ENCODE measurements at regions not wholly inside any gene's neighbourhood (a gene's known extent, or its start where the extent isn't known, plus 50 kb on each side); places are given as distances from the start of the nearest gene placed in this dataset.

DNA sequence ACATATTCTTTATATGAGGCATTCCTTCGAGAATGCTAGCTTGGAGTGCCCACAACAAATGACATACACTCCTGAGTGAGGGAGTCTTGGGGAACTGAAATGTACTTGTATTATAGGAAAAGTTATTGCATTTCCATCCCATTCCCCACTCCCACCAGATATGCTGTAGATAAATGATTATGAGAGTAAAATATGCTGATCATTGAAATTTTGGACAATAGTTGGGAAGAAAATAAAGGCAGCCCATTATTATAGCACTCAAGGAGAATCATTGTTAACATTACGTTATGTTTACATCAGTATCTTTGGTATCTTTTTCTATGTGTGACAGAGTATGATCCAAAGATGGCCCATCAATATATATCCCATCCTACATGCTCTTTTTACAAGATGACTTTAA is 194.4 kb downstream of the GATA3 start:
- Mint-ChIP-seq H3K36me3 (ENCODE audit: low read depth) (no peaks in the 10 kb centered on the region), H3K4me1 (ENCODE audit: low read depth) (no peaks in the 10 kb centered on the region), H3K4me3 (no peak overlapping the region), H3K9me3 (peaks cover 10% of the 10 kb centered on the region), H3K27me3 (no peaks in the 10 kb centered on the region), H3K27ac (no peak overlapping the region)
- intact Hi-C loops (cut with micrococcal nuclease), result no loop called here

DNA sequence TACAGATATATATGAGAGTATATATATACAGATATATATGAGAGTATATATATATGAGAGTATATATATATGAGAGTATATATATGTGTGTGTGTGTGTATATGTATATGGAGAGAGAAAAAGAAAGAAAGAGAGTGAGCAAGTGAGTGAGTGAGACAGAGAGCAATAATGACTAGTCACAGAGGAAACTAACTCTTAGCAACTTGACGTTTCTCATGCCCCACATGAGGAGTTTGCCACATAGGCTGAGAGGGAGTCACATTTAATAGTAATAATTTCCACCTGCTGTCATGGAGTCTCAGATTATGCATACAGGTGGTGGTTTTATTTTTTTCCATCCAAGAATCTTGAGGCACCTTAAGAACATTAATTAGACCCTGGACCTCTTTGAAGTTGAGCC is 199.9 kb downstream of the GATA3 start:
- H3K36me3 Mint-ChIP-seq (ENCODE audit: low read depth), result no peaks in the 10 kb centered on the region
- no peak overlapping the region for H3K27ac Mint-ChIP-seq
- intact Hi-C loops (cut with micrococcal nuclease), result no loop called here
- no peaks in the 10 kb centered on the region for H3K4me1 Mint-ChIP-seq (ENCODE audit: low read depth)
- no peaks in the 10 kb centered on the region for H3K27me3 Mint-ChIP-seq
- H3K4me3 Mint-ChIP-seq, result no peak overlapping the region
- H3K9me3 Mint-ChIP-seq, result no peaks in the 10 kb centered on the region

DNA sequence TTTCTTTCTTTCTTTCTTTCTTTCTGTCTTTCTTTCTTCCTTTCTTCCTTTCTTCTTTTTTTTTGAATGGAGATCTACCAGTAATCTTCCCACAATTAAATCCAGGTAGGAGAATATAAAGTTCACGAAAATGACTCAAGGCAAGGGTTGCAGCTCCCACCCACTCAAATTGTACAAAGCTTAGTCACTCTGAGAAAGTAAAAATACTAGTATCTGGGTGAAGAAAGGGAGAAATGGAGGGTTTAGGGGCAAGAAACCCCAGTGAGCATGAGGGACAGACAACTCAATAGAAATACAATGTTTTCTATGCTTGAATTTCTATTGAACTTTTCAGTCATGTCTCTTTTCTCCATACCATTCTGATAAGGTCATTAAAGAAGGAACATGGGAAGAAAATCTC is 200.8 kb downstream of the GATA3 start:
- H3K4me1 Mint-ChIP-seq (ENCODE audit: low read depth), result no peaks in the 10 kb centered on the region
- H3K9me3 Mint-ChIP-seq, result no peaks in the 10 kb centered on the region
- no peak overlapping the region for H3K27ac Mint-ChIP-seq
- H3K4me3 Mint-ChIP-seq, result no peak overlapping the region
- no peaks in the 10 kb centered on the region for H3K27me3 Mint-ChIP-seq
- no peaks in the 10 kb centered on the region for H3K36me3 Mint-ChIP-seq (ENCODE audit: low read depth)
- intact Hi-C loops (cut with micrococcal nuclease), result no loop called here

DNA sequence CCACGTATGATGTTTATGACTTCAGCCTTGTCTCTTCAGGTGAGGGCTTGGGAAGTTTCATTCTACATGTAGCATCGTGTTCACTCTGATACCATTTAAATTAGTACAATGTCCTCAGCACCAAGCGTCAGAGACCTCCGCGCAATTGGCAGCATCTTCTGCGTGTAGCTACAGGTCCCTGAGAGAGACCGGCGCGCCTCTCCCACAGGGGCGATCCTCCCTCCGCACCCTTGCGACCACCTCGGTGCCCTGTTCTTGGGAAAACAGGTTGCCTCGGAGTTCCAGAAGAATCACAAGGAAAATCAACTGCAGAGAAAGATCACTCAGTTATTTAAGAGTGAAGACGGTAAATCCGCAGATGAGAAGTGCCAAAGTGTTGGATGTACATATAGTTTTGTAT is 206.2 kb downstream of the GATA3 start:
- Mint-ChIP-seq H3K4me3 (no peak overlapping the region), H3K4me1 (ENCODE audit: low read depth) (no peaks in the 10 kb centered on the region), H3K27me3 (no peaks in the 10 kb centered on the region), H3K9me3 (no peaks in the 10 kb centered on the region), H3K27ac (no peak overlapping the region), H3K36me3 (ENCODE audit: low read depth) (no peaks in the 10 kb centered on the region)
- intact Hi-C loops (cut with micrococcal nuclease), result no loop called here

DNA sequence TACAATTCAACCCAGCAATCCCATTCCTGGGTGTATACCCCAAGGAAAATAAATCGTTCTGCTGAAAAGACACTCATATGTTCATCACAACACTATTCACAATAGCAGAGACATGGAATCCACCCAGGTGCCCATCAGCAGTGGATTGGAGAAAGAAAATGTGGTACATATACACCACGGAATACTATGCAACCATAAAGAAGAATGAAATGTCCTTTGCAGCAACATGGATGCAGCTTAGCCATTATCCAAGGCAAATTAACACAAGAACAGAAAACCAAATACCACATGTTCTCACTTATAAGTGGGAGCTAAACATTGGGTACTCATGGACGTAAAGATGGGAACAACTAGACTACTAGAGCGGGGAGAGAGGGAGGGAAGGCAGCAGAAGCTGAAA is 207.8 kb downstream of the GATA3 start:
- Mint-ChIP-seq H3K4me1 (ENCODE audit: low read depth) (no peaks in the 10 kb centered on the region), H3K27me3 (no peaks in the 10 kb centered on the region), H3K27ac (no peak overlapping the region), H3K9me3 (no peaks in the 10 kb centered on the region), H3K4me3 (no peak overlapping the region), H3K36me3 (ENCODE audit: low read depth) (no peaks in the 10 kb centered on the region)
- intact Hi-C loops (cut with micrococcal nuclease), result no loop called here

DNA sequence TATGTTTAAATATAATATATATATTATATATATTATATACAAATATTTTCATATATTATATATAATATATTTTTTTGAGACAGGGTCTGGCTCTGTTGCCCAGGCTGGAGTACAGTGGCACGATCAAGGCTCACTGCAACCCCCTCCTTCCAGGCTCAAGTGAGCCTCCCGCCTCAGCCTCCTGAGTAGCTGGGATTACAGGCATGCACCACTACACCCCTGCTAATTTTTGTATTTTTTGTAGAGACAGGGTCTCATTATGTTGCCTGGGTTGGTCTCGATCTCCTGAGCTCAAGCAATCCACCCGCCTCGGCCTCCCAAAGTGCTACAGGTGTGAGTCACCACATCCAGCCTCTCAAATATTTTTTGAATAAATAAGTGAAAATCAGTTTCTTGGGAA is 215.5 kb downstream of the GATA3 start:
- H3K36me3 Mint-ChIP-seq (ENCODE audit: low read depth), result no peaks in the 10 kb centered on the region
- H3K4me3 Mint-ChIP-seq, result no peak overlapping the region
- no peaks in the 10 kb centered on the region for H3K27me3 Mint-ChIP-seq

DNA sequence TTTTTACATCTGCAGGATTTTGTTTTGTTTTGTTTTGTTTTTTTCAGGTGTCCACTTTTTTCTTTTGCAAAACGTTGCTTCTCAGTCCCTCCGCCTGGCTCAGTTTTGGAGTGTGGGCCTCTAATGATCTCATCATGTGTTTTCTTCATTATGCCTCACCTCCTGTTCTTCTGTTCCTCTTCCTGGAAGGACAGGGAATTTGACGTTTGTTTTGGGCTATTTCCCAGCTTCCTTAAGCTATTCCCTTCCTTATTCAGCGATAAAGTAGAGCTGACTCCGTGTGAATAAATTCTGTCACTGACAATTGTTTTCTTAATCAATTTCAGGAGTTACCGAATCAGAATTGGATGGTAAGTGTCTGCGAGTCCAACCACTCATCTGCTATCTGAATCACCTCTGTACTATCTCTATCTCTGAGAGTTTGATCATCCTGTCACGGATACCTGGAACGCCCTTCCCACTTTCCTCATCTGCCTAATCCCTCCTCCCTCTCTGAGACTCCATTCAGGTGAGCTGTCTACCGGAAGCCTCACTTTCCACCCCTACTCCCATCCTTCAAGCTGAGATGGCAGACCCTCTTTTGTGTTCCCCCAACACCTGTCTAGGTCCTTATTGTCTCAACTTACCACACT is 218.4 kb downstream of the GATA3 start:
- no peak overlapping the region for H3K4me3 Mint-ChIP-seq

More for the DNA sequence above, 215.5 kb downstream of the GATA3 start:
- no peaks in the 10 kb centered on the region for H3K9me3 Mint-ChIP-seq
- no peaks in the 10 kb centered on the region for H3K4me1 Mint-ChIP-seq (ENCODE audit: low read depth)
- intact Hi-C loops (cut with micrococcal nuclease), result no loop called here
- H3K27ac Mint-ChIP-seq, result no peak overlapping the region

DNA sequence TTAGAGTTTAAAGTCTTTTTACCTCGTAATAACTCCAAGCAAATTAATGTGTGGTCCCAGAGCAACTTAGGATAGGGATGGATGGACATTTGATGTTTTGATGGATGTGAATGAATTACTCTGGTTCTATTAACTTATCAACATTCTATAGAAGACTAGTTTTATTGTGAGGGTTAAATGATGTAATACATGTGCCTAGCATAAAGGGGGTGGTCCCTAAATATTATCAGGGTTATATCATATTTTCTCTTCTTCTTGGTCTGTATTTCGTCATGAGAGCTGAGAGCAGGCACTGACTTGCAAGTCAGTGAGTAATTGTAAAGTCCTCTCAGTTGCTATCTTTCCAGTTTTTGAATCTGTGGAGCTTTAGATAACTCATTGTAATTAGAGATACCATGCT is 219.3 kb downstream of the GATA3 start:
- Mint-ChIP-seq H3K4me3 (no peak overlapping the region), H3K4me1 (ENCODE audit: low read depth) (no peaks in the 10 kb centered on the region), H3K9me3 (no peaks in the 10 kb centered on the region), H3K36me3 (ENCODE audit: low read depth) (no peaks in the 10 kb centered on the region), H3K27ac (no peak overlapping the region), H3K27me3 (no peaks in the 10 kb centered on the region)
- intact Hi-C loops (cut with micrococcal nuclease), result no loop called here

More for the DNA sequence above, 218.4 kb downstream of the GATA3 start:
- no peaks in the 10 kb centered on the region for H3K36me3 Mint-ChIP-seq (ENCODE audit: low read depth)
- intact Hi-C loops (cut with micrococcal nuclease), result no loop called here
- H3K9me3 Mint-ChIP-seq, result no peaks in the 10 kb centered on the region
- no peaks in the 10 kb centered on the region for H3K27me3 Mint-ChIP-seq
- H3K4me1 Mint-ChIP-seq (ENCODE audit: low read depth), result no peaks in the 10 kb centered on the region
- no peak overlapping the region for H3K27ac Mint-ChIP-seq

DNA sequence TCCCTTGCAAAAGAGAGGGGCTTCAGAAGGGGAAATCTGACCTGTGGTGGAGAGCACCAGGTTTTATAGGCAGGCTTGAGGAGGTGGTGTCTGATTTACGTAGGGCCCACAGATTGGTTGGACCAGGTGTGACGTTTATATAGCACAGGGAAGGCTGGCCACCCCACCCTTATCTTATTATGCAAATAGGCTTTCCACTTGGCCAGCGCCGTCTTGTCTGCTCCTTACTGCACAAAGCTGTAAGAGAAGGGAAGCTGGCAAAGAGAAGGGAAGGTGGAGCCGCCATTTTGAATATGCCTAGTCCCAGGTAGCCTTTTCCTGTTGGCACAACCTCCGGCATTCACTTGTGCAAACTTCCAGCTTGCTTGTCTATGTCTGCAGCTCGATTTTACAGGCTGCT is 221.4 kb downstream of the GATA3 start:
- H3K4me1 Mint-ChIP-seq (ENCODE audit: low read depth), result no peaks in the 10 kb centered on the region
- no peak overlapping the region for H3K27ac Mint-ChIP-seq
- H3K9me3 Mint-ChIP-seq, result no peaks in the 10 kb centered on the region
- intact Hi-C loops (cut with micrococcal nuclease), result no loop called here
- no peaks in the 10 kb centered on the region for H3K36me3 Mint-ChIP-seq (ENCODE audit: low read depth)
- H3K4me3 Mint-ChIP-seq, result no peak overlapping the region
- no peaks in the 10 kb centered on the region for H3K27me3 Mint-ChIP-seq

DNA sequence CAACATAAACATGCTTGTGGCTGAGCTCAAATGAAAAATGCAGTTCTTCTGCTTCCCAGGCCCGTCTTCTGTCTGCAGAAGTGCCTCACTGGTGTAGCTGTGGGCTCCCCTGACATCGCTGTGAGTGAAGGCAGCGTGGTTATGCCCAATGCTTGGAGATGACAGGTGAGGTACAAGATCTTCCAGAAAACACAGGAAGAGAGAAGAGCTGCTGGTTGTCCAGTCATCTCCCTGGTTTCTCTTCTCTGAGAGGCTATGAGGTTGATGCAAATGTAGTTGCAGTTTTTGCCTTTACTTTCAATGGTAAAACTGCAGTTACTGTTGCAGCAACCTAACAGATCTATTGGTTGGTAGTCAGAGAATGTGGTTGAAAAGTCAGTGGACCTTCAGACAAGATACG is 223.6 kb downstream of the GATA3 start:
- intact Hi-C loops (cut with micrococcal nuclease), result no loop called here
- H3K27ac Mint-ChIP-seq, result no peak overlapping the region
- no peak overlapping the region for H3K4me3 Mint-ChIP-seq
- H3K4me1 Mint-ChIP-seq (ENCODE audit: low read depth), result no peaks in the 10 kb centered on the region
- H3K36me3 Mint-ChIP-seq (ENCODE audit: low read depth), result no peaks in the 10 kb centered on the region
- H3K27me3 Mint-ChIP-seq, result peaks cover 6% of the 10 kb centered on the region
- H3K9me3 Mint-ChIP-seq, result no peaks in the 10 kb centered on the region

DNA sequence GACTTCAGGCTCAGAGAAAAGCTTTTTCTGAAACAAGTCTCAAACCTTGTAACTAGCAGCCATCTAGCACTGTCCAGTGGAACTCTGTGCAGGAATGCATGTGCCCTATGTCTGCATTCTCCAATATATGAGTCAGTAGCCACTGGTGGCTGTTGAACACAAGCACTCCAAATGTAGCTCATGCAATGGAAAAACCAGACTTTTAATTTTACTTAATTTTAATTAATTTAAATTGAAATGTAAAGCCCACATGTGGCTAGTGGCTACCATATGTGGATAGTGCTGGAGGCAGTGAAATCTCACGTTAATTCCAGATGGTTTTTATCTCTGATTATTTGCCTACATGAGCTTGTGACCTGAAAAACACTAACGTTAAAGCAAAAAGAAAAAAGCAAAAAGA is 225.1 kb downstream of the GATA3 start:
- H3K4me1 Mint-ChIP-seq (ENCODE audit: low read depth), result no peaks in the 10 kb centered on the region
- H3K27ac Mint-ChIP-seq, result no peak overlapping the region
- intact Hi-C loops (cut with micrococcal nuclease), result no loop called here
- no peaks in the 10 kb centered on the region for H3K36me3 Mint-ChIP-seq (ENCODE audit: low read depth)
- no peak overlapping the region for H3K4me3 Mint-ChIP-seq
- no peaks in the 10 kb centered on the region for H3K9me3 Mint-ChIP-seq
- peaks cover 6% of the 10 kb centered on the region for H3K27me3 Mint-ChIP-seq

DNA sequence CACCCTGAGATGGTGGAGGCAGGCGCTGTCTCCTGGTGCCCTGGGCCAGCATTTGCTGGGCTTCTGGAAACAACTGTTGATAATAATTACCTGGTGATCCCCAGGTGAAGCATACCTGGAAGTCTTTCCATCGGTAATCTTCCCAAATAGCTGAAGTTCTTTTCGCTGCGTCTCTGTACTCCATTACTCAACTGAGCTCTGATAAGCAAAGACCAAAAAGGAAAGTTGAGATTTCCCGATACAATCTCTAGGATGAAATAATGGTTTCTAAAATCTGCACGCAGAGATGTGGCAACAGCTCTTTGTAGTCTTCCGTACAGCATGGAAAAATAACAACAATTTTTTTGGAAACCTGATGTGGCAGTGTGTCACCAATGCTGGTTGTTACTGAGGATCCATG is 226.5 kb downstream of the GATA3 start:
- intact Hi-C loops (cut with micrococcal nuclease), result no loop called here

DNA sequence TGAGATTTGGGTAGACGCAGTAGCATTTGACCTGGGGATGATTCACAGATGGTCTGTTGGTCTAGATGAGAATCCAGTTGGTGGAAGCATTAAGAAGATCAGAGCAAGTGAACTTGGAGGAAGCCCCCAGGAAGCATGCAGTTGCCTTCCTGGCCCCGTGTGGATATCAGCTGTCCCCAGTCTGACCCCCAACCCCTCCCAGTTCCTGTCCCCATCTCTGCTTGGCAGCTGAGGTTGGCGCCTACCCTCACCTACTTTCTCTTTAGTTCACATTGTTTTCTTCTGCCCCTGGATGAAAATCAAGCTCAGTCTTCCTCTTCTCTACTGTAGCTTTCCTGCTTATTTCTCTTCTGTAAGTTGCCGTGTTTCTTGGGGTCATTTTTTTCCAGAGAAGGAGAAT is 227.9 kb downstream of the GATA3 start:
- no peaks in the 10 kb centered on the region for H3K9me3 Mint-ChIP-seq
- H3K27me3 Mint-ChIP-seq, result peaks cover 6% of the 10 kb centered on the region
- intact Hi-C loops (cut with micrococcal nuclease), result no loop called here
- no peaks in the 10 kb centered on the region for H3K4me1 Mint-ChIP-seq (ENCODE audit: low read depth)
- no peaks in the 10 kb centered on the region for H3K36me3 Mint-ChIP-seq (ENCODE audit: low read depth)
- H3K27ac Mint-ChIP-seq, result no peak overlapping the region
- H3K4me3 Mint-ChIP-seq, result no peak overlapping the region

More for the DNA sequence above, 226.5 kb downstream of the GATA3 start:
- H3K9me3 Mint-ChIP-seq, result no peaks in the 10 kb centered on the region
- H3K4me3 Mint-ChIP-seq, result no peak overlapping the region
- H3K36me3 Mint-ChIP-seq (ENCODE audit: low read depth), result no peaks in the 10 kb centered on the region
- peaks cover 6% of the 10 kb centered on the region for H3K27me3 Mint-ChIP-seq
- H3K4me1 Mint-ChIP-seq (ENCODE audit: low read depth), result no peaks in the 10 kb centered on the region
- no peak overlapping the region for H3K27ac Mint-ChIP-seq

DNA sequence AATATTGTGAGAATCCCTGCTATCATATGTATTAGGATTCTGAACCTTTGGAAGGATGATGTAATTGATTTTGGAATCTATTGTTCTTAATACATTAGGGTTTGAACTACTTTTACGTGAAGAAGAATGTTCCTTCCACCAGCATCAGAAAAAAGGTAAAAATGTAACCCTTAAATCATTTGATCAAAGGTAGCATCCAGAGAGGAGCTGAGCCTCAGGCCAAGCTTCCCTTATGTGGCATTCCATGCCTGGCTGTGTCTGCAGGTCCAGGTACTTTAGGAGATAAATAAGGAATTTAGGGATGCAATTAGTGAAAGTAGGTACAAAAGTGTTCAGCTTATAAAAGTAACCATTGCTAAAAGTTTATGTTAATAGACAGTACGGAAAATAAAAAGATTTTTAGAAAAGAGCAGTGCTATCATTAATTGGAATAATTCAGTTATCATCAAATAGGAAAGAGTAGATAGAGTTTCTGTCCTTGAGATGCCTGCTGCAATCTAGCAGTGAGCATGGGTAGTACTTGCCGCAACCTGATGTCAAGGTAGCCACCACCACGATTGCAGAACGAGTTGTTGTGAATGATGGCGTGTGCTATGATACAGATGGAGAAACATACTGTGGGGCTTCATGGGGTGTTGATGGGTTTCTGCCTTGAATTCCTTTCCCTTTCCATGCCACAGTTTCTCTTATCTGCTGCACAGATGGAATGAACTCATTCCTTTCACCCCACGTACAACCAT is 228.8 kb downstream of the GATA3 start:
- H3K36me3 Mint-ChIP-seq (ENCODE audit: low read depth), result no peaks in the 10 kb centered on the region
- H3K9me3 Mint-ChIP-seq, result no peaks in the 10 kb centered on the region
- no peak overlapping the region for H3K27ac Mint-ChIP-seq
- H3K4me1 Mint-ChIP-seq (ENCODE audit: low read depth), result no peaks in the 10 kb centered on the region
- peaks cover 6% of the 10 kb centered on the region for H3K27me3 Mint-ChIP-seq
- intact Hi-C loops (cut with micrococcal nuclease), result no loop called here
- H3K4me3 Mint-ChIP-seq, result no peak overlapping the region

DNA sequence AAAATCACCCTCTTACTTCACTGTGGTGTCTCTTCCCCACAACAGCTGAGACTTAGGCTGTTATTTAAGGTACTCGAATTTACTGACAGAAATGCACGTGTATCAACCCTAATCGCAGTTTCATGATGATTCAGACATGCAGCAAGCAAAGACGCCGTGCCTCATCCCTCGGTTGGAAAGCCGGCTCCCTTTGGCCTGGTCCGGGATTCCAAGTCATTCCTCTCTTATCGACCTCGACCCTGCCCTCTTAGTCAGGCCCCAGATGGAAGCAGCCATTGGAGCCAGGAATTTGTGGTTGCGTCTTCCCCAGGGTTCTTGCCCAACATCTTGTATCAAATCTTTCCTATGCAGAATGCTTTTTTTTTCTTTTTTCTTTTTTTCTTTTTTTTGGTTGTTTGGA is 229.5 kb downstream of the GATA3 start:
- H3K27me3 Mint-ChIP-seq, result peaks cover 6% of the 10 kb centered on the region
- no peaks in the 10 kb centered on the region for H3K36me3 Mint-ChIP-seq (ENCODE audit: low read depth)
- H3K4me1 Mint-ChIP-seq (ENCODE audit: low read depth), result no peaks in the 10 kb centered on the region
- no peak overlapping the region for H3K4me3 Mint-ChIP-seq
- intact Hi-C loops (cut with micrococcal nuclease), result no loop called here
- no peaks in the 10 kb centered on the region for H3K9me3 Mint-ChIP-seq
- no peak overlapping the region for H3K27ac Mint-ChIP-seq

Data from dendritic cell treated with granulocyte-macrophage colony-stimulating factor and Interleukin-4, amounts not matched to agents 40 ng/mL and 50 ng/mL, for 4 days (primary cell).